Activated CD8-positive, alpha-beta memory T cell treated with anti-CD3 and anti-CD28 coated beads, Interleukin-2, amount 50 U/mL, for 4 hours (primary cell): ENCODE measurements at regions not wholly inside any gene's neighbourhood (a gene's known extent, or its start where the extent isn't known, plus 50 kb on each side); places are given as distances from the start of the nearest gene placed in this dataset.
"Not testable (repeated sequence)": the region's sequence is repeated elsewhere in the genome, so short reads cannot be mapped to it uniquely, and the experiment has no call there.

Source experiments
- DNase-seq: peaks from one replicate; pipeline ENCODE4 v3.0.0-alpha.2; 2020

- no peak for DNase-seq
Measured at GRCh38 chr10:64261676-64262075, 740.5 kb downstream of the REEP3 start.

GRCh38 chr10:64265961-64266360, 744.8 kb downstream of the REEP3 start:
- no peak for DNase-seq

- no peak for DNase-seq
Measured at GRCh38 chr10:64271508-64271907, 750.3 kb downstream of the REEP3 start.

DNA sequence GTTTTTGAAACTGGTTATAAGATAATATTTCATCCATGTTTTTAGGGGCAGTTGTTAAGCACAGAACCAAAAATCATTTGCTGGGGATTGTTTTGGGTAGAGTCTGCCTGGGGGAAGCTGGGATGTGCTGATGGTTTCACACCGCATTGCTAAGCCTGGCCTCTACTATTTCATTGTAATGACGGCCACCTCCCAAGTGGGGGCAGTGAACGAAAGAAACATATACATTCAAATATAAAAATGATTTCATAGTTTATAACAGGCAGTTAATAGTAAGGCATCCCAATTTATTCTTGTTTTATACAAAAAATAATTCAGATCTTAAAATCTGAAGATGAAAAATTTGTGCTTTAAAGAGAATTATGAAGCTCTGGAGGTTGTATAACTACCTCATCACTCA, 750.8 kb downstream of the REEP3 start:
- DNase-seq = no peak

DNA sequence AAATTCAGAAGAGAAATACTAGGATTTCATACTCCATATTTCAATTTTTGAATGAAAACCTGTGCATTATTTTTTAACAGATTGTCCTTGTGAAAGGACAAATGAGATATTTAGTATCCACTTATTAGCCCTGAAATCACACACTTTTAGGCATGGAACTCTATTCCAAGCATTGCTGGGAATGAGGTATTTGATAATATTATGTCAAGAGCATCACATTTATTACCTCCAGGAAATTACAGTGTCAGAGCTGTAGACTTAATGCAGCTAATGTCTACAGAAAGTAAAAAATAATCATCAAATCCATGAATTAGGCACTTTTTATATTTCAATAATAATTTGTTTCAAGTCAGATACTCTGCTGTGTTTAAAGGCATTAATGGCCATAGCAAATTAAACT, 753.8 kb downstream of the REEP3 start:
- no peak for DNase-seq

DNA sequence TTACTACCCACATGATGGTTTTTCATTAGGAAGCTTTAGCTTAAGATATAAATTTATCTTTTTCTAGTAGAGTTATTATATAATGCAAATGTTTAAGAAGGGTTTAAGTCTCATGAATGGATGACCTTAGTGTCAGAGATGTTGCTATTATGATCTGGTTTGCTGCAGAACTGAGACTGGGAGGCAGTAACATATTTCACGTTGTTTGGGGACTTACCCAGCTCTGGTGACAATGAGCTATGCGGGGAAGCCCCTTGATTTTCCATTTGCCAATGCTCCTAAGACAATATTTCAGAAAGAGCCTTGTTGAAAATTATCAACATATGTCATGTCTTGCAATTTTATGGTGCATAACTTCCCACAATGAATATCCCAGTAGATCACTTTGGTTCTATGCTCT, 754.6 kb downstream of the REEP3 start:
- no peak for DNase-seq

DNA sequence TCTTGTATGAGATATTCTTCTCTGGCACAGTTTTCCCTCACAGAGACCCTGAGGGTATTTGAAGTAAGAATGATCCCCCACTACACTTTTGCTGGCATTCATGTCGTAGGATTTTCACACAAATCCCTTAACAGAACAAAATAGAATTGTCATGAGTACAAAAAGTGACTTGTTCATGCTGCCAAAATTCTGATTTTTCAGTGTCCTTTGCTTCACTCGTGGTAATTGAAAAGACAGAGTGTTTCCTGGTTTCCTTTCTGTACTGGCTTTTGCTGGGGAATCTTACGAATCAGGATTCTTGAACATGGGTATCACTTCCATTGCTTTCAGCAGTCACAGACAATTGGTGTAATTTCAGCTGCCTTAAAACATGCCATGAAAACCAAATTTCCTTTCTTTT, 756.3 kb downstream of the REEP3 start:
- DNase-seq = no peak

- no peak for DNase-seq
Measured at GRCh38 chr10:64283621-64284020, 762.4 kb downstream of the REEP3 start.

- no peak for DNase-seq
Measured at GRCh38 chr10:64286533-64286932, 765.3 kb downstream of the REEP3 start.

- DNase-seq = no peak
Measured at GRCh38 chr10:64288404-64288803, 767.2 kb downstream of the REEP3 start.

GRCh38 chr10:64303566-64303965, 782.4 kb downstream of the REEP3 start:
- DNase-seq = no peak

GRCh38 chr10:64306729-64307327, 785.6 kb downstream of the REEP3 start:
- no peak for DNase-seq

- no peak for DNase-seq
Measured at GRCh38 chr10:64312876-64313275, 791.7 kb downstream of the REEP3 start.

DNA sequence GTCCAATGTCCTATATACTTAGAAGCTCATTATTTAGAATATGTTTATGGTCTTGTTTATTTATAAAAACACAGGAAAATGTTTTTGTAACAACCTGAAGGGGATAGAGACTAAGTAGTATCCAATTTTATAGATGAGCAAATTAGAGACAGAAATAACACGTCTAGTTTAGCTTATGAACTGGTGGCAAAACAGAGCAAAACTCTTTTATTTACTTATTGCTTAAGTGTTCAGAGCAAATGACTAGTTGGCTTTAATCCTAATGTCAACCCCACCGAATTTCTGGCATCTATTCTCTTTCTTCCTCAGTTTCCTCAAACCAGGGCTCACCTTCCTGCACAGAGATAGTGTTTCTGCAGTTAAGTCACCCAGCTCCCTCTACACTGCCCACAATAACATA, 792.8 kb downstream of the REEP3 start:
- no peak for DNase-seq

DNA sequence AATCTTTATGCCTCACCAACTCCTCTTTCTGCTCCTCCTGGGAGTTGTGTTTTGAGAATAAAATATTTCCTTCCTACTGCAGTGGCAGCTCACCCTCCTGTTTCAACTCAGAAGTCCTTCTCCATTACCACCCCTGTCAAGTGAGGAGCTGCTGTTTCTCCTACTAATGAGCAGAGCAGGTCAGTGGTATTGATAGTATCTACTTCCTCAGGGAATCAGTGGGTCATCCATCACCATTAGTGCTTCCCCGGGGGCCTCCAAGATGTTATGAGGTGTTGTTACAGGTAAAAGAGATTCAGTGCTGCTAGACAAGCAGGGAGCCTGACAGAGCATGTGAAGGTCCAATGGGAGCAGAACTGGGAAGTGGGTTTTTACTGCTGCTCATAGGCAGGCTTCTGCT, 795.2 kb downstream of the REEP3 start:
- DNase-seq = no peak

DNA sequence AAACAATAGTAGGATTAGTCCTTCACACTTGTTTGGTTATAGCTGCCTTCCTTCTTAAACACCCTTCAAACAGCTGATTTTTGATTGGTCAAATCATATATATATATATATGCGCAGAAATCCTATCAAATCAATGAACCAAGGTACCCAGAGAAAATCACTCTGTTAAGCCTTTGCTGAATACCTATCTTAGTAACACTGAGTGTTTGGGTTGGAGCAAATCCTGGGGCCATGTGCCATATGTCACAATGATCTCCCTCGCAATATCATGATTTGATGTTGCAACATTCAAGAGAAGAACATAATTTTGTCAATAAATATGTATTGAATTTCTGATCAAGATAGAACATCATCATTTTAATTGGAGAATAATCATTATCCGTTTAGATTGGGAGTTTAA, 795.6 kb downstream of the REEP3 start:
- DNase-seq = no peak

DNA sequence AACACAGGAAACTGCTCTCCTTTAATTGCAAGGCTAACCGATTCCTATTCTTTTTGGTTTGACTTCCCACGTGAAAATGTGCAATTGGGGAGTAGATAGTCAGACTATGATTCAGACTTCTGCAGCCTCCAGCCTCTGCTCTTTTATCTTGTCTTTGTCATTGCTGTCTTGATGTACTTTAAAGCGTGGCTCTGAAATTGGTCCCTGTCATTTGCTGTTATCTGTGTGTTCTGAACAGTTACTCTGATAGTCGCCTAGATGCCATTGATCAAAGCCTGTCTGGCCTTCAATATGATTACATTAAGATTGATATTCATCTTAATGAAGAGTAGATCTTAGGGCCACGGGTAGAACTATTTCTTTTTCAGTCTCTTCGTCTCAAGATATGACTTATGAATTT, 799.2 kb downstream of the REEP3 start:
- no peak for DNase-seq

DNA sequence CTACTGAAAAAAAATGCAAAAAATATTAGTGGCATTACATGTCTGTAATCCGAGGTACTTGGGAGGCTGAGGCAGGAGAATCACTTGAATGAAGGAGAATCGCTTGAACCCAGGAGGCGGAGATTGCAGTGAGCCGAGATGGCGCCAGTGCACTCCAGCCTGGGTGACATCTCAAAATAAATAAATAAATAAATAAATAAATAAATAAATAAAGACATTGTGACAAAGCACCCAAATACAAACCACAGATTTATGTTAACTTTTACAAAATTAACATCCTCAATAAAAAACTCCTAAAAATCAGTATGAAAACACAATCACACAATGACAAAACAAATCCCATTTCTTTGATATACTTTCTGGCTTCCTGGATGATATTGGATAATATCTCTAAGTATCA, 808.3 kb downstream of the REEP3 start:
- DNase-seq = no peak

- no peak for DNase-seq
Measured at GRCh38 chr10:64332551-64332950, 811.4 kb downstream of the REEP3 start.

GRCh38 chr10:64334084-64334483, 812.9 kb downstream of the REEP3 start:
- no peak for DNase-seq

- DNase-seq = no peak
Measured at GRCh38 chr10:64344211-64344610, 823.0 kb downstream of the REEP3 start.

DNA sequence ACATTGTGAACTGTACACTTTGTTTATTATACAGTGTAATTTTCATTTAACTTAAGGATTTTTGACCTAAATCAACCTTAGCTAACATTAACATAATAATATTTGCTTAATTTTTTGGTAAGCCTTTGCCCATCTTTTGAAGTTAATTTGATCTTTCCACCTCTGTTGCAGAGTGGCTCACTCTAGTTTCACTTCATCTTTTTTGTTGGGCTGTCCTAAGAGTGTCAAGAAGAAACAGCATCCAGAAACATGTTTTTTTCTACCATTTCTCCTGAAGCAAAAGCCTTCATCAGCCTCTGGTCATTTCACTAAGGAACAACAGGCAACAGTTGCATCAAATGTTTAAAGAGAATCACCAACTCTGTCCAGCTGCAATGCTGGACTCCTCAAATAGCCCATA, 824.7 kb downstream of the REEP3 start:
- no peak for DNase-seq

GRCh38 chr10:64346389-64346788, 825.2 kb downstream of the REEP3 start:
- no peak for DNase-seq

DNA sequence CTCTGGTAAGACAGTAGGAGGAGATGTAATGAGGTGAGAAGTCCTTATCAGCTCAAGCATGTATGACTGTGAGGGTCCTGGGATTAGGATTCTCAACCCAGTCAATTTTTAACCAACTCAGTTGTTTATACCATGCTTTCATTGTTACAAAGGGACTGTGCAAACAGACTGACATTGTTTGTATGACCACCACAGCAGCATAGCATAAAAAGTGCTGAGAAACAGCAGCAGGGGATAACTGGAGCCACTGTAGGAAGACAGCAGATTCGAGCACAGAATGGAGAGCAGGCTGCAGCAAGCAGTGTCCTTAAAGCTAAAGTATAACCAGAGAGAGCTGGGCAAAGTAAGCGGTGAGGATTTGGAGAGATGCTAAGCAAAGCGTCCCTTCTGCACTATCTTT, 829.5 kb downstream of the REEP3 start:
- no peak for DNase-seq

DNA sequence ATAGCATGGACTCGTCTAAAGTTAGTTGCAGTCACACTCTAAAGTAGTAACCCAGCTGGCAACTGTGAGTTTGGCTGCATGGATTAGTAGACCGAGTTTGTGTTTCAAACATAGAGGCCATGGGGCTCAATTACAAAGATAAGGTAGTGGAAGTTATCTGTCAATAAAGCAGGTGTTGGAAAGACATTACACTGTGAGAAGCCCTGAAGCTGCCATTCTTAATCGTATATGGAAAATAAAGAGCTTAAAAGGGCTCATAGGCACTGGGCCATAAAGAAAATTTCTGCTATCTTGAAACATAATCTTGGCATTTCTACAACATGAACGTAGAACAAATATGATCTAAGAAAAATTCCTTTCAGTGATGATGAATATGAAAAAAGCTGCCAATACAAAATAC, 837.7 kb downstream of the REEP3 start:
- no peak for DNase-seq

GRCh38 chr10:64360240-64360639, 839.0 kb downstream of the REEP3 start:
- not testable (repeated sequence) for DNase-seq
